ENCODE measurements at regions not wholly inside any gene's neighbourhood (a gene's known extent, or its start where the extent isn't known, plus 50 kb on each side); places are given as distances from the start of the nearest gene placed in this dataset.

- TF ChIP-seq, protein P1, sequence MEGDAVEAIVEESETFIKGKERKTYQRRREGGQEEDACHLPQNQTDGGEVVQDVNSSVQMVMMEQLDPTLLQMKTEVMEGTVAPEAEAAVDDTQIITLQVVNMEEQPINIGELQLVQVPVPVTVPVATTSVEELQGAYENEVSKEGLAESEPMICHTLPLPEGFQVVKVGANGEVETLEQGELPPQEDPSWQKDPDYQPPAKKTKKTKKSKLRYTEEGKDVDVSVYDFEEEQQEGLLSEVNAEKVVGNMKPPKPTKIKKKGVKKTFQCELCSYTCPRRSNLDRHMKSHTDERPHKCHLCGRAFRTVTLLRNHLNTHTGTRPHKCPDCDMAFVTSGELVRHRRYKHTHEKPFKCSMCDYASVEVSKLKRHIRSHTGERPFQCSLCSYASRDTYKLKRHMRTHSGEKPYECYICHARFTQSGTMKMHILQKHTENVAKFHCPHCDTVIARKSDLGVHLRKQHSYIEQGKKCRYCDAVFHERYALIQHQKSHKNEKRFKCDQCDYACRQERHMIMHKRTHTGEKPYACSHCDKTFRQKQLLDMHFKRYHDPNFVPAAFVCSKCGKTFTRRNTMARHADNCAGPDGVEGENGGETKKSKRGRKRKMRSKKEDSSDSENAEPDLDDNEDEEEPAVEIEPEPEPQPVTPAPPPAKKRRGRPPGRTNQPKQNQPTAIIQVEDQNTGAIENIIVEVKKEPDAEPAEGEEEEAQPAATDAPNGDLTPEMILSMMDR (IDR thresholded peaks at IDR 0.05), result no peak
- TF ChIP-seq SIN3A (IDR thresholded peaks at IDR 0.05; ENCODE audit: borderline replicate concordance, insufficient read depth, low read depth, low read length) (no peak), POLR2AphosphoS5 (IDR thresholded peaks at IDR 0.05; ENCODE audit: low read depth, low read length) (no peak)
These were observed 59.7 kb upstream of the ZDHHC15 start for GRCh38 chrX:75582511-75582910.
